Activated naive CD4-positive, alpha-beta T cell treated with anti-CD3 and anti-CD28 coated beads, Interleukin-2, amount 50 U/mL, for 72 hours (primary cell): ENCODE measurements at regions not wholly inside any gene's neighbourhood (a gene's known extent, or its start where the extent isn't known, plus 50 kb on each side); places are given as distances from the start of the nearest gene placed in this dataset.
"Not testable (repeated sequence)": the region's sequence is repeated elsewhere in the genome, so short reads cannot be mapped to it uniquely, and the experiment has no call there.

ENCODE experiments used
- ATAC-seq, 2 donors: fragments of 150-1000 bp; cut with Tn5 transposase; 2 replicates each; pipeline ENCODE4 v1.10.0; 2021; ENCODE audit warnings: mild to moderate bottlenecking in 2 of 2, moderate library complexity in 2 of 2
- DNase-seq, 2 donors: peaks; one replicate each; pipeline ENCODE4 v3.0.0; 2021 to 2022; ENCODE audit warnings: low spot score in 2 of 2
- H3K27ac Mint-ChIP-seq, 2 donors: one replicate each; pipeline ENCODE4 v1.8.0; 2022; ENCODE audit warnings: mild to moderate bottlenecking in 2 of 2, mixed read lengths in 2 of 2
- H3K36me3 Mint-ChIP-seq, 2 donors: one replicate each; pipeline ENCODE4 v1.8.0; 2022; ENCODE audit warnings: mixed read lengths in 2 of 2
- H3K9me3 Mint-ChIP-seq, 2 donors: one replicate each; pipeline ENCODE4 v1.8.0; 2022; ENCODE audit warnings: mixed read lengths in 2 of 2

- H3K36me3 Mint-ChIP-seq = no peaks in the 10 kb centered on the region
- DNase-seq (no peak), ATAC-seq (no peak)
- no peak overlapping the region for H3K27ac Mint-ChIP-seq
- no peaks in the 10 kb centered on the region for H3K9me3 Mint-ChIP-seq
Observed at GRCh38 chr12:79998554-79998953, 63.7 kb upstream of the PPP1R12A start.

GRCh38 chr12:79997096-79997791 is 62.3 kb upstream of the PPP1R12A start:
- H3K27ac Mint-ChIP-seq = no peak overlapping the region
- ATAC-seq (no peak), DNase-seq (no peak)
- H3K36me3 Mint-ChIP-seq = no peaks in the 10 kb centered on the region
- H3K9me3 Mint-ChIP-seq = no peaks in the 10 kb centered on the region

GRCh38 chr12:79995385-79996084 is 60.6 kb upstream of the PPP1R12A start:
- not testable (repeated sequence) for H3K9me3 Mint-ChIP-seq, H3K27ac Mint-ChIP-seq, DNase-seq, H3K36me3 Mint-ChIP-seq, ATAC-seq

GRCh38 chr12:79993106-79993862 is 58.4 kb upstream of the PPP1R12A start:
- Mint-ChIP-seq H3K36me3 (no peaks in the 10 kb centered on the region), H3K27ac (no peak overlapping the region), H3K9me3 (no peaks in the 10 kb centered on the region)
- ATAC-seq (no peak), DNase-seq (no peak)

GRCh38 chr12:79991586-79991985 is 56.7 kb upstream of the PPP1R12A start:
- no peaks in the 10 kb centered on the region for H3K36me3 Mint-ChIP-seq
- no peak overlapping the region for H3K27ac Mint-ChIP-seq
- no peaks in the 10 kb centered on the region for H3K9me3 Mint-ChIP-seq
- ATAC-seq (no peak), DNase-seq (no peak)

GRCh38 chr12:79990509-79991338 is 55.8 kb upstream of the PPP1R12A start:
- not testable (repeated sequence) for DNase-seq, H3K36me3 Mint-ChIP-seq, ATAC-seq, H3K27ac Mint-ChIP-seq, H3K9me3 Mint-ChIP-seq

- no peak for DNase-seq
- Mint-ChIP-seq H3K27ac (no peak overlapping the region), H3K36me3 (no peaks in the 10 kb centered on the region), H3K9me3 (no peaks in the 10 kb centered on the region)
- ATAC-seq = no peak
Observed at GRCh38 chr12:79988368-79988767, 53.5 kb upstream of the PPP1R12A start.

- no peak for DNase-seq
- H3K36me3 Mint-ChIP-seq = no peaks in the 10 kb centered on the region
- no peak for ATAC-seq
- no peaks in the 10 kb centered on the region for H3K9me3 Mint-ChIP-seq
- H3K27ac Mint-ChIP-seq = no peak overlapping the region
Observed at GRCh38 chr12:79987731-79988130, 52.8 kb upstream of the PPP1R12A start.
